Transverse colon (tissue), 4 donors: ENCODE measurements at regions not wholly inside any gene's neighbourhood (a gene's known extent, or its start where the extent isn't known, plus 50 kb on each side); places are given as distances from the start of the nearest gene placed in this dataset.
"Not testable (repeated sequence)": the region's sequence is repeated elsewhere in the genome, so short reads cannot be mapped to it uniquely, and the experiment has no call there.

Experiments
- DNase-seq: peaks from one replicate; pipeline ENCODE4 v3.0.0-alpha.2; 2019
- H3K27ac ChIP-seq, 4 donors: fragments of 200-600 bp; sonication (generic); 2 replicates each; pipeline ENCODE4 v1.5.1; 2016 to 2018; ENCODE audit warnings: inconsistent platforms in 4 of 4
- H3K27me3 ChIP-seq: fragments of 200-600 bp; sonication (generic); 2 replicates; pipeline ENCODE4 v1.5.1; 2017; ENCODE audit warnings: inconsistent platforms
- H3K36me3 ChIP-seq, 4 donors: fragments of 200-600 bp; sonication (generic); 2 replicates each; pipeline ENCODE4 v1.5.1; 2017 to 2019; ENCODE audit warnings: inconsistent platforms in 4 of 4
- H3K4me1 ChIP-seq, 4 donors: fragments of 200-600 bp; sonication (generic); 2 replicates each; pipeline ENCODE4 v1.5.1; 2017 to 2020; ENCODE audit warnings: inconsistent platforms in 4 of 4
- H3K4me3 ChIP-seq, 4 donors: fragments of 200-600 bp; sonication (generic); 1 replicate in 1 of 4; 2 replicates in 3 of 4; pipeline versions ENCODE4 v1.5.1 to v1.6.1; 2017 to 2019; ENCODE audit warnings: inconsistent platforms in 4 of 4
- H3K9me3 ChIP-seq, 2 donors: fragments of 200-600 bp; sonication (generic); 2 replicates each; pipeline ENCODE4 v1.5.1; 2017 to 2019; ENCODE audit warnings: inconsistent platforms in 2 of 2
- CTCF ChIP-seq, 5 experiments: fragments of 200-600 bp in 3 of 5; fragments of 450-650 bp in 2 of 5; sonication (generic) in 3 of 5; IDR thresholded peaks; 1 replicate in 2 of 5; 2 replicates in 3 of 5; pipeline ENCODE4 v1.5.1; 2016 to 2017; ENCODE audit warnings: antibody characterized with exemption in 5 of 5, inconsistent platforms in 3 of 5, mild to moderate bottlenecking in 2 of 5, moderate library complexity in 1 of 5
- EP300 ChIP-seq: sonication (generic); formaldehyde crosslinking; IDR thresholded peaks from one replicate; pipeline ENCODE4 v1.6.1; 2017; ENCODE audit warnings: antibody characterized with exemption, low read depth
- POLR2A ChIP-seq: fragments of 450-650 bp; IDR thresholded peaks from one replicate; pipeline ENCODE4 v1.6.1; 2016; ENCODE audit warnings: antibody characterized with exemption, mild to moderate bottlenecking, moderate library complexity
- POLR2AphosphoS5 ChIP-seq, 3 donors: sonication (generic); formaldehyde crosslinking; IDR thresholded peaks; one replicate each; pipeline ENCODE4 v1.6.1; 2016; ENCODE audit warnings: antibody characterized with exemption in 3 of 3
- WGBS, 2 donors: methylation state at CpG; one replicate each; pipeline ENCODE4 v1.1.5; 2018; ENCODE audit warnings: low coverage in 1 of 2; 5-methylcytosine and 5-hydroxymethylcytosine counted together
- in situ Hi-C, 4 donors: fragments of 200-750 bp; cut with MboI; loops; one replicate each; pipeline versions ENCODE4 v1.15.0 to v1.15.1; 2017; ENCODE audit warnings: low sequenced_read_pairs in 3 of 4, low pct_ligation_motif_present in 1 of 4, low pct_unique_long_range_greater_than_20kb in 1 of 4
- intact Hi-C: fragments of 100-400 bp; cut with DNase I; formaldehyde crosslinking; loops from one replicate; pipeline ENCODE4 v1.15.1; 2023; ENCODE audit warnings: low total_unique reads

DNA sequence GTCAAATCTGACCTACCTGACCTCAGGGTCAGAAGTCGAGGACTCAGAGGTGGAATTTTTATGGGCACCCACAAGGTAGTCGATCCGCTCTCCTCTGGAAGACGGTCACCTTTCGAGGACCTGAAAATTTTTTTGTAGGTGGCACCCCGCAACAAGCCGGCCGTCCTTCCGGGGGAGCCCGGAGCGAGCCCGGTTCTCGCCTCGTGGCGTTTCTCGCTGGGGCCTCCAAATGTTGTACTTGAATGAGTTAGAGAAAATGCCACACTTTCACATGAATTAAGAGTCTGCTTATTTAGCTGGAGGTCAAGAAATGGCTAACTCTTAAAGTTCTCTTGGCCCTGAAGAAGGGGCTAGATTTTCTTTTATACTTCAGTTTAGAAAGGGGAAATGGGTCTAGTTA lies 169.0 kb upstream of the CCZ1B start:
- 84% methylated on average over 16 of the region's 16 CpGs; no CpG with 5 or more reads in 1 of the 2 donors for WGBS, 2 donors
- H3K9me3 ChIP-seq, H3K4me3 ChIP-seq, H3K27me3 ChIP-seq, H3K4me1 ChIP-seq, in situ Hi-C loops, DNase-seq, intact Hi-C loops, H3K27ac ChIP-seq, H3K36me3 ChIP-seq: not testable (repeated sequence)

DNA sequence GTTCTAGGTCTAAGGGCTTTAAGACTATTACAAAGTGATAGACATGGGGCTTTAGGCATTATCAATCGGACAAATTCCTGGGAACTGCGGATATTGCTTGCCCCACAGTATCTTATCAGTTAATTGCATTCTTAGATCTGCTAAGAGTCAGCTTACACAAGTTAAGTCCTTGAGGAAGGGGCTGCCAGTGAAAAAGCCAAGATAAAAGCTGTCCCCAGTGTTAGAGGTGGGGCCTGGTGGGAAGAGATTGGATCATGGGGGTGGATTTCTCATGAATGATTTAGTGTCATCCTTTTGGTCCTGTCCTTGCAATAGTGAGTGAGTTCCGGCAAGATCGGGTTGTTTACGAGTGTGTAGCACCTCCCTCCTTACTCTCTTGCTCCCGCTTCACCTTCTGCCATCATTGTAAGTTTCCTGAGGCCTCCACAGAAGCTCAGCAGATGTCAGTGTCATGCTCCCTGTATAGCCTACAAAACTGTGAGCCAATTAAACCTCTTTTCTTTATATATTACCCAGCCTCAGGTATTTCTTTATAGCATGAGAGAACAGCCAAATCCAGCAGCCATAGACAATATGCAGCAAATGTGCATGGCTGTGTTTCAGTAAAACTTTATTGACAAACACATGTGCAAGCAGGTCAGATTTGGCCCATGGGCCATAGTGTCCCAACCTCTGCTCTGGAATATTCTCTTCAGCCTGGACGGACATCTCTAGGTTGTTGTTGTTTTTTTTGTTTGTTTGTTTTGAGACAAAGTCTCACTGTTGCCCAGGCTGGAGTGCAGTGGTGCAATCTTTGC lies 169.6 kb upstream of the CCZ1B start:
- DNase-seq, H3K27me3 ChIP-seq, H3K4me1 ChIP-seq, H3K36me3 ChIP-seq, H3K27ac ChIP-seq, H3K9me3 ChIP-seq, H3K4me3 ChIP-seq, intact Hi-C loops, in situ Hi-C loops: not testable (repeated sequence)
- 73 to 96% methylated on average over 3 to 7 of the region's 7 CpGs for WGBS, 2 donors

DNA sequence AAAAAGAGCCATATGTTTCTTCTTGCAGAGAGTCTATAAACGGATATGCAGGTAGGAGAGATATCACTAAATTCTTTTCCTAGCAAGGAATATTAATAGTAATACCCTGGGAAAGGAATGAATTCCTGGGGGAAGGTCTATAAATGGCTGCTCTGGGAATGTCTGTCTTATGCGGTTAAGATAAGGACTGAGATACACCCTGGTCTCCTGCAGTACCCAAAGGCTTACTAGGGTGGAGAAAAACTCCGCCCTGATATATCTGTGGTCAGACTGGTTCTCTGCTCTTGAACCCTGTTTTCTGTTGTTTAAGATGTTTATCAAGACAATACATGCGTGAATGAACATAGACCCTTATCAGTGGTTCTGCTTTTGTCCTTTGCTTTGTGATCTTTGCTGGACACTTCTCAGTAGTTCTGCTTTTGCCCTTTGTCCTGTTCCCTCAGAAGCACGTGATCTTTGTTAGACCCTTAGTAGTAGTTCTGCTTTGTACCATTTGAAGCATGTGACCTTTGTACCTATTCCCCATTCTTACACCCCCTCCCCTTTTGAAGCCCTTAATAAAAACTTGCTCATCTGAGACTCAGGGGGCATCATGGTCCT lies 173.1 kb upstream of the CCZ1B start:
- H3K4me1 ChIP-seq, H3K27me3 ChIP-seq, in situ Hi-C loops, H3K4me3 ChIP-seq, DNase-seq, intact Hi-C loops, H3K36me3 ChIP-seq, H3K27ac ChIP-seq, H3K9me3 ChIP-seq: not testable (repeated sequence)
- 80 to 83% methylated on average over 5 of the region's 5 CpGs for WGBS, 2 donors

GRCh38 chr7:7002418-7003062 lies 176.5 kb upstream of the CCZ1B start:
- intact Hi-C loops (no loop called here), in situ Hi-C loops (no loop called here)
- no peak for DNase-seq
- no peak for TF ChIP-seq POLR2AphosphoS5 (IDR thresholded peaks at IDR 0.05)
- TF ChIP-seq EP300, result no peak
- TF ChIP-seq CTCF (IDR thresholded peaks at IDR 0.05), result no peak
- no peak for TF ChIP-seq POLR2A
- Histone ChIP-seq H3K27me3 (no peaks in the 10 kb centered on the region), H3K4me3 (no peak overlapping the region), H3K36me3 (no peaks in the 10 kb centered on the region), H3K4me1 (no peaks in the 10 kb centered on the region), H3K27ac (no peak overlapping the region), H3K9me3 (peaks cover 0 to 6% of the 10 kb centered on the region in 2 donors)
- 60 to 66% methylated on average over 1 to 2 of the region's 2 CpGs for WGBS, 2 donors

GRCh38 chr7:7005303-7005702 lies 177.0 kb upstream of the C1GALT1 start:
- Histone ChIP-seq H3K36me3 (no peaks in the 10 kb centered on the region), H3K9me3 (no peaks in the 10 kb centered on the region), H3K27me3 (no peaks in the 10 kb centered on the region), H3K4me3 (no peak overlapping the region), H3K27ac (no peak overlapping the region), H3K4me1 (no peaks in the 10 kb centered on the region)
- no peak for DNase-seq
- 62 to 63% methylated on average over 3 to 4 of the region's 4 CpGs for WGBS, 2 donors
- TF ChIP-seq POLR2A (no peak), CTCF (IDR thresholded peaks at IDR 0.05) (no peak)
- intact Hi-C loops, result no loop called here
- in situ Hi-C loops, result no loop called here

DNA sequence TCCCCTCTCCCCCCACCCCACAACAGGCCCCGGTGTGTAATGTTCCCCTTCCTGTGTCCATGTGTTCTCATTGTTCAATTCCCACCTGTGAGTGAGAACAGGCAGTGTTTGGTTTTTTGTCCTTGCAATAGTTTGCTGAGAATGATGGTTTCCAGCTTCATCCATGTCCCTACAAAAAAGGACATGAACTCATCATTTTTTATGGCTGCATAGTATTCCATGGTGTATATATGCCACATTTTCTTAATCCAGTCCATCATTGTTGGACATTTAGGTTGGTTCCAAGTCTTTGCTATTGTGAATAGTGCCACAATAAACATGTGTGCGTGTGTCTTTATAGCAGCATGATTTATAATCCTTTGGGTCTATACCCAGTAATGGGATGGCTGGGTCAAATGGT lies 176.4 kb upstream of the C1GALT1 start:
- H3K9me3 ChIP-seq, in situ Hi-C loops, H3K4me1 ChIP-seq, intact Hi-C loops, DNase-seq, H3K4me3 ChIP-seq, H3K36me3 ChIP-seq, H3K27ac ChIP-seq, H3K27me3 ChIP-seq: not testable (repeated sequence)
- 90 to 100% methylated on average over 1 to 2 of the region's 2 CpGs for WGBS, 2 donors

- H3K36me3 ChIP-seq, intact Hi-C loops, in situ Hi-C loops, H3K4me1 ChIP-seq, DNase-seq, H3K27ac ChIP-seq, H3K4me3 ChIP-seq, H3K9me3 ChIP-seq, H3K27me3 ChIP-seq: not testable (repeated sequence)
- WGBS, 2 donors, result 78% methylated on average over 8 of the region's 8 CpGs; no CpG with 5 or more reads in 1 of the 2 donors
These were observed 171.1 kb upstream of the C1GALT1 start for GRCh38 chr7:7011241-7011640.

GRCh38 chr7:7011751-7012150 lies 170.6 kb upstream of the C1GALT1 start:
- H3K27me3 ChIP-seq, H3K36me3 ChIP-seq, H3K4me1 ChIP-seq, in situ Hi-C loops, DNase-seq, intact Hi-C loops, H3K4me3 ChIP-seq, H3K9me3 ChIP-seq, H3K27ac ChIP-seq: not testable (repeated sequence)
- 75 to 81% methylated on average over 1 to 7 of the region's 7 CpGs for WGBS, 2 donors
